OCI-LY7 (cell line): ENCODE measurements at regions not wholly inside any gene's neighbourhood (a gene's known extent, or its start where the extent isn't known, plus 50 kb on each side); places are given as distances from the start of the nearest gene placed in this dataset.

ENCODE experiments used
- BruUV-seq: library from RNA; stranded (reverse); fragments of 400-500 nt; replicated peaks from 2 replicates; lab custom pipeline; 2021; lab: Mats Ljungman, UMichigan
- CTCF ChIA-PET: fragments of 300-600 bp; sonication (Branson Sonifier 250); formaldehyde crosslinking; loops from one replicate; lab custom pipeline; 2022; ENCODE audit warnings: antibody characterized with exemption; ENCODE audit not compliant: unreplicated experiment; lab: Charles Lee
- POLR2A ChIA-PET: fragments of 300-600 bp; sonication (Branson Sonifier 250); formaldehyde crosslinking; loops from one replicate; lab custom pipeline; 2022; ENCODE audit warnings: antibody characterized with exemption; lab: Charles Lee
- DNase-seq: peaks from one replicate; pipeline ENCODE4 v3.0.0-alpha.2; 2015; ENCODE audit warnings: low spot score
- H2AFZ ChIP-seq: fragments of 200-600 bp; sonication (generic), shearing (Covaris generic); 2 replicates; pipeline ENCODE4 v1.6.1; 2014; ENCODE audit warnings: mild to moderate bottlenecking, antibody characterized with exemption, low read length, moderate library complexity
- H3K27ac ChIP-seq: fragments of 200-600 bp; sonication (generic); 2 replicates; pipeline ENCODE4 v1.5.1; 2014; ENCODE audit warnings: mixed run types, low read depth, mild to moderate bottlenecking, moderate library complexity, low read length, inconsistent platforms; ENCODE audit not compliant: poor library complexity, severe bottlenecking
- H3K36me3 ChIP-seq: fragments of 200-600 bp; sonication (generic); 2 replicates; pipeline ENCODE4 v1.6.1; 2014; ENCODE audit warnings: mild to moderate bottlenecking, antibody characterized with exemption, low read length, moderate library complexity, mixed read lengths; ENCODE audit not compliant: insufficient read depth
- H3K4me1 ChIP-seq: fragments of 200-600 bp; sonication (generic); 2 replicates; pipeline ENCODE4 v1.5.1; 2014; ENCODE audit warnings: mild to moderate bottlenecking, low read length; ENCODE audit not compliant: insufficient read depth, poor library complexity, severe bottlenecking
- H3K4me2 ChIP-seq: fragments of 200-600 bp; sonication (generic); 2 replicates; pipeline ENCODE4 v1.6.1; 2014; ENCODE audit warnings: mild to moderate bottlenecking, low read length
- H3K4me3 ChIP-seq: fragments of 200-600 bp; sonication (generic); 2 replicates; pipeline ENCODE4 v1.5.1; 2014; ENCODE audit warnings: mild to moderate bottlenecking, low read depth, low read length; ENCODE audit not compliant: poor library complexity, severe bottlenecking
- H3K79me2 ChIP-seq: fragments of 200-600 bp; sonication (generic); 2 replicates; pipeline ENCODE4 v1.6.1; 2016; ENCODE audit warnings: low read depth, mild to moderate bottlenecking, low read length, moderate library complexity, mixed read lengths; ENCODE audit not compliant: insufficient read depth
- H3K9me2 ChIP-seq: fragments of 200-600 bp; sonication (generic); 2 replicates; pipeline ENCODE4 v1.6.1; 2016; ENCODE audit warnings: mild to moderate bottlenecking, low read length, mixed read lengths; ENCODE audit not compliant: insufficient read depth
- H3K9me3 ChIP-seq: fragments of 200-600 bp; sonication (generic); 2 replicates; pipeline ENCODE4 v1.6.1; 2014; ENCODE audit warnings: mild to moderate bottlenecking, mixed run types, low read length, mixed read lengths
- H4K20me1 ChIP-seq: fragments of 200-600 bp; sonication (generic); 2 replicates; pipeline ENCODE4 v1.6.1; 2014; ENCODE audit warnings: mild to moderate bottlenecking, antibody characterized with exemption, low read length, moderate library complexity, mixed read lengths; ENCODE audit not compliant: insufficient read depth
- EZH2phosphoT487 ChIP-seq: fragments of 200-600 bp; sonication (generic); IDR thresholded peaks from 2 replicates; pipeline ENCODE4 v1.6.1; 2018; ENCODE audit warnings: low read depth, borderline replicate concordance, mild to moderate bottlenecking, mixed run types, antibody characterized with exemption, low read length, moderate library complexity, mixed read lengths
- intact Hi-C: fragments of 100-400 bp; cut with micrococcal nuclease; formaldehyde crosslinking; loops from one replicate; pipeline ENCODE4 v1.10.0; 2022; ENCODE audit not compliant: unreplicated experiment
- TF ChIP-seq, protein P1 (sequence below): fragments of 200-600 bp; sonication (generic); conservative IDR thresholded peaks from 2 replicates; pipeline ENCODE4 v1.5.1; 2014; ENCODE audit warnings: mild to moderate bottlenecking, antibody characterized with exemption, low read length, moderate library complexity, mixed read lengths

GRCh38 chr7:81245353-81245752 lies 326.5 kb upstream of the SEMA3C start:
- DNase-seq: no peak
- BruUV-seq: no TSS peak
- intact Hi-C loops: no loop called here
- H4K20me1 ChIP-seq: no peaks in the 10 kb centered on the region
- H3K4me3 ChIP-seq: no peak overlapping the region
- H3K27ac ChIP-seq: no peak overlapping the region
- no peaks in the 10 kb centered on the region for H3K79me2 ChIP-seq
- H2AFZ ChIP-seq: no peak overlapping the region
- no peaks in the 10 kb centered on the region for H3K36me3 ChIP-seq
- no peaks in the 10 kb centered on the region for H3K9me3 ChIP-seq
- no peaks in the 10 kb centered on the region for H3K4me1 ChIP-seq
- H3K4me2 ChIP-seq: no peak overlapping the region
- ChIA-PET CTCF (no interaction called here), POLR2A (no interaction called here)
- TF ChIP-seq, protein P1, sequence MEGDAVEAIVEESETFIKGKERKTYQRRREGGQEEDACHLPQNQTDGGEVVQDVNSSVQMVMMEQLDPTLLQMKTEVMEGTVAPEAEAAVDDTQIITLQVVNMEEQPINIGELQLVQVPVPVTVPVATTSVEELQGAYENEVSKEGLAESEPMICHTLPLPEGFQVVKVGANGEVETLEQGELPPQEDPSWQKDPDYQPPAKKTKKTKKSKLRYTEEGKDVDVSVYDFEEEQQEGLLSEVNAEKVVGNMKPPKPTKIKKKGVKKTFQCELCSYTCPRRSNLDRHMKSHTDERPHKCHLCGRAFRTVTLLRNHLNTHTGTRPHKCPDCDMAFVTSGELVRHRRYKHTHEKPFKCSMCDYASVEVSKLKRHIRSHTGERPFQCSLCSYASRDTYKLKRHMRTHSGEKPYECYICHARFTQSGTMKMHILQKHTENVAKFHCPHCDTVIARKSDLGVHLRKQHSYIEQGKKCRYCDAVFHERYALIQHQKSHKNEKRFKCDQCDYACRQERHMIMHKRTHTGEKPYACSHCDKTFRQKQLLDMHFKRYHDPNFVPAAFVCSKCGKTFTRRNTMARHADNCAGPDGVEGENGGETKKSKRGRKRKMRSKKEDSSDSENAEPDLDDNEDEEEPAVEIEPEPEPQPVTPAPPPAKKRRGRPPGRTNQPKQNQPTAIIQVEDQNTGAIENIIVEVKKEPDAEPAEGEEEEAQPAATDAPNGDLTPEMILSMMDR: no peak
- TF ChIP-seq EZH2phosphoT487: no peak
- H3K9me2 ChIP-seq: no peaks in the 10 kb centered on the region

DNA sequence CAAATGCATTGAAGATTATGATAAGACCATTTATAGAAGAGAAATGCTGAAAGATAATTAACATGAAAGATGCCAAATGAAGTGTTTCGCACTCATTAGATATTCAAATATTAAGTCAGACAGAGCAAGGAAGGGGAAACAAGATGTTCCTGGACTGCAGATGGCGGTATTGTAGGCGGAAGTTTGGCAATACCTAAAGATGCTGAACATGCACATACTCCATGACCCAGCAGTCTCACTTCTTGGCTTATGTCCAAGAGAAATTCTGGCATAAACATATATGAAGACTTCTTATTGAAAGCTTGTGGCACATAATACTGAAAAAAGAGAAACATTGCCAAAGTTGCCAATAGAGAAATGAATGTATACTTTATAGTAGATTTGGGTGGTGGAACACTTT lies 325.4 kb upstream of the SEMA3C start:
- intact Hi-C loops: no loop called here
- no peak overlapping the region for H2AFZ ChIP-seq
- H3K9me2 ChIP-seq: no peaks in the 10 kb centered on the region
- no peaks in the 10 kb centered on the region for H3K4me1 ChIP-seq
- ChIA-PET CTCF (no interaction called here), POLR2A (no interaction called here)
- H3K27ac ChIP-seq: no peak overlapping the region
- no peaks in the 10 kb centered on the region for H3K36me3 ChIP-seq
- DNase-seq: no peak
- no peak overlapping the region for H3K4me3 ChIP-seq
- H3K9me3 ChIP-seq: no peaks in the 10 kb centered on the region
- no TSS peak for BruUV-seq
- H3K79me2 ChIP-seq: no peaks in the 10 kb centered on the region
- H4K20me1 ChIP-seq: no peaks in the 10 kb centered on the region
- H3K4me2 ChIP-seq: no peak overlapping the region
- TF ChIP-seq, protein P1: no peak
- no peak for TF ChIP-seq EZH2phosphoT487

DNA sequence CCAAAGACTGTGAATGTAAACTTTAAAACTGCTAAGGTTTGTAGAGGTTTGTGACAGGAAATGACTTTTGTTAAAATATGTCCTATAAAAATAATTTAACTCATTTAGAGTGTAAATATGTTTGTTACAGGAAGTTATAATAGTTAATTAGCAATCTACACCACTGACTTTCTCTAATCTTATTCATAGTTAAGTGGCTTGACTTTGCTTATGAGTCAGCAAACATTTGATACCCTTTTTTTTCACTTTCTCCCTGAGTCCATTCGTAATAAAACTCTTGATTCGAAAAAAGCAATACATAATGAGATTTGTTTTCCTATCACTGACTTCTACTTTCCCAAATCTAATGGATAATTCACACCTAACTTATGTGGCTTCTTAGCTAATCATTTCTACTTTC lies 317.7 kb upstream of the SEMA3C start:
- H3K36me3 ChIP-seq: no peaks in the 10 kb centered on the region
- H4K20me1 ChIP-seq: no peaks in the 10 kb centered on the region
- no peaks in the 10 kb centered on the region for H3K9me2 ChIP-seq
- no TSS peak for BruUV-seq
- H3K4me2 ChIP-seq: no peak overlapping the region
- intact Hi-C loops: no loop called here
- H2AFZ ChIP-seq: no peak overlapping the region
- no peak overlapping the region for H3K4me3 ChIP-seq
- no peaks in the 10 kb centered on the region for H3K9me3 ChIP-seq
- DNase-seq: no peak
- POLR2A ChIA-PET: no interaction called here
- no peaks in the 10 kb centered on the region for H3K4me1 ChIP-seq
- H3K27ac ChIP-seq: no peak overlapping the region
- no peaks in the 10 kb centered on the region for H3K79me2 ChIP-seq
- CTCF ChIA-PET: no interaction called here
- TF ChIP-seq, protein P1: no peak
- TF ChIP-seq EZH2phosphoT487: no peak
